Left cardiac atrium (tissue), 4 donors: ENCODE measurements at regions not wholly inside any gene's neighbourhood (a gene's known extent, or its start where the extent isn't known, plus 50 kb on each side); places are given as distances from the start of the nearest gene placed in this dataset.
"Not testable (repeated sequence)": the region's sequence is repeated elsewhere in the genome, so short reads cannot be mapped to it uniquely, and the experiment has no call there.

Experiments used
- ATAC-seq, 2 donors: fragments of 200-7000 bp; cut with Tn5 transposase; one replicate each; pipeline ENCODE4 v1.9.1; 2020; ENCODE audit warnings: mild to moderate bottlenecking in 2 of 2, moderate library complexity in 2 of 2
- DNase-seq: peaks from one replicate; pipeline ENCODE4 v3.0.0-alpha.2; 2020
- intact Hi-C, 2 donors: fragments of 100-400 bp; cut with DNase I; formaldehyde crosslinking; loops; one replicate each; pipeline versions ENCODE4 v1.14.1 to v1.15.1; 2022 to 2023
- donor health status: DM: no; HTN: yes; CAD: no.
- donor health status: DM: no; HTN: yes; CAD: no; lungs with severe emphysema.
- donor health status: DM: yes; HTN: yes; CAD: no.
- donor health status: Dilated cardiomyopathy.

DNA sequence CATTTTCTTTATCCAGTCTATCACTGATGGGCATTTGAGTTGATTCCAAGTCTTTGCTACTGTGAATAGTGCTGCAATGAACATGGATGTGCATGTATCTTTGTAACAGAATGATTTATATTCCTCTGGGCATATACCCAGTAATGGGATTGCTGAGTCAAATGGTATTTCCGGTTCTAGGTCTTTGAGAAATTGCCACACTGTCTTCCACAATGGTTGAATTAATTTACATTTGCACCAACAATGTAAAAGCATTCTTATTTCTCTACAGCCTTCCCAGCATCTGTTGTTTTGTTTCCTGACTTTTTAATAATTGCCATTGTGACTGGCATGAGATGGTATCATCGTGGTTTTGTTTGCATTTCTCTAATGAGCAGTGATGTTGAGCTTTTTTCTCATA is 330.3 kb upstream of the TARS1 start:
- DNase-seq, ATAC-seq, intact Hi-C loops: not testable (repeated sequence)

DNA sequence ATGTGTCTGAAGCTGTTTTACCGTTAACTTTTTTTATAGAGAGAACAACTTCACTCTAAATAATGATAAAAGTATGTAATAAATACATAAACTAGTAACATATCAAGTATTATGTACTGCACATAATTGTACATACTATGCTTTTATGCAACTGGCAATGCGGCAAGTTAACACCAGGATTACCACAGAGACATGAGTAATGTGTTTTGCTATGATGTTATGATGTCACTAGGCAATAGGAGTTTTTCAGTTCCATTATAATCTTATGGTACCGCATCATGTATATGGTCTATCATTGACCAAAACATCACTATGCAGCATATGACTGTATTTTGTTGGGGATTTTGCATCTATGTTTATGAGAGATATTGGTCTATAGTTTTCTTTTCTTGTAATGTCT is 326.4 kb upstream of the TARS1 start:
- intact Hi-C loops = no loop called here
- ATAC-seq (no peak), DNase-seq (no peak)

DNA sequence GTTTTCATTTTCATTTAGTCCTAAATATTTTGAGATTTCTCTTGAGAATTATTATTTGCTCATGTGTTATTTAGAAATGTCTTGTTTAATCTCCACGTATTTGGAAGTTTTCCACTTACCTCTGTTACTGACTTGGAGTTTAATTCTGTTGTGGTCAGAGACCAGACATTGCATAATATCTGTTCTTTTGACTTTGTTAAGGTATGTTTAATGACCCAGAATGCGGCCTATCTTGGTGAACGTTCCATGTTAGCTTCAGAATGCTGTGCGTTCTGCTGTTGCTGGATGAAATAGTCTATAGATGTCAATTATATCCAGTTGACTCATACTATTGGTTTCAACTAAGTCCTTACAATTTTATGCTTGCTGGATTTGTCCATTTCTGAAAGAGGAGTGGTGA is 325.3 kb upstream of the TARS1 start:
- no peak for DNase-seq
- intact Hi-C loops = no loop called here
- ATAC-seq = no peak

DNA sequence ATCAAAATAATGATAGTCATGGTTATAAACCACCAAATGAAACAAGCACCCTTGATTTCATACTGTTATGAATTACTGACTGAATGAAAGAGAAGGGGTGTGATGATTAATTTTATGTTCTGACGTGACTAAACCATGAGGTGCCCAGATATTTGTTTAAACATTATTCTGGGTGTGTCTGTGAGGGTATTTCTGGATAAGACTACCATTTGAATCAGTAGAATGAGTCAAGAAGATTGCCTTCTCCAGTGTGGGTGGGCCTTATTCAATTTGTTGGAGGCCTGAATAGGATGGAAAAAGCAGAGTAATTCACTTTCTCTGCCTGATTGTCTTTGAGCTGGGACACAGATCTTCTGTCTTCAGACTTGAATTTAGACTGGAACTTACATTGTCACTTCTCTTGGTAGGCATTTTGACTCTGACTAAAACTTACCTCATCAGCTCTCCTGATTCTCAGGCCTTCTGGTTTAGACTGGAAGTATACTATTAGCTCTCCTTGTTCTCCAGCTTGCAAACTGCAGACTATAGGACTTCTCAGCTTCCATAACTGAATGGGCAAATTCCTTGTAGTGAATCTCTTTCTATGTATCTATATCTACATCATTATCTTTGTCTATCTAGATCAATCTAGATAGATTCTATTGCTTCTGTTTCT is 321.9 kb upstream of the TARS1 start:
- intact Hi-C loops = no loop called here
- ATAC-seq (no peak), DNase-seq (no peak)

DNA sequence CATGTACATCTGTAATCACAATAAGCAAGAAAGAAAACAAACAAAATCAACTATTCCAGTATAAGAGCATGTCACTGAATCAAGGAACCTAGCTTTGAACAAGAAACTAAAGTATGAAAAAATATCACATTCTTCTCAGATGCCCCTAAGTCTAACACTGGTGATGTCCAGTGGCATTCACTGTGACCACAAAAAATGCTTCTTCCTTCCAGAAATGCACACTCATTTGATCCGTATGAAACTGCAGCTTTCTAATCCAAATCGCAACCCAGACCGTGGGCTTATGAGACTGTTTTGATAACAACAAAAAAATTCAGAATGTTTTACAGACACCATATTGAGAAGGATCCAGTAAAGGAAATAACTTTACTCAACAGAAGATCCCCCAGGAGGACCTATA is 320.1 kb upstream of the TARS1 start:
- ATAC-seq = no peak
- intact Hi-C loops = no loop called here
- DNase-seq = no peak

DNA sequence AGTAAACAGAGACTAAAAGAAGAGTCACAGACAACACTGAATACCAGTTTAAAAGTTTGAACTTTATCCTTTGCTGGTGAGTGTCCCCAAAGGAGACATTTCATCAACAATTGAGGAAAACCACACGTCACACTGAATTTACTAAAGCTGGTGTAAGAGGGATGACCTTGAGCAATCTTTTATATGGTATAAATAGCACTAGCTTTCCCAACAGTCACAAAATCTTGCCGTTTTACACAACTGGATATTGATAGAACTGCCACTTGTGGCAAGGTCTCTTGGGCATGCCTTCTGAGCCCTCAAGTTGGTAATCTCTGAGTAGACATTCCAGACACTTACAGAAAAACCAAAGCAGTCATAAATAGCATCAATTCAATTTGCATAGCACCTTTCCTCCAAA is 311.5 kb upstream of the TARS1 start:
- ATAC-seq = peak in 1 of 2 donors; percentile 81
- no peak for DNase-seq

DNA sequence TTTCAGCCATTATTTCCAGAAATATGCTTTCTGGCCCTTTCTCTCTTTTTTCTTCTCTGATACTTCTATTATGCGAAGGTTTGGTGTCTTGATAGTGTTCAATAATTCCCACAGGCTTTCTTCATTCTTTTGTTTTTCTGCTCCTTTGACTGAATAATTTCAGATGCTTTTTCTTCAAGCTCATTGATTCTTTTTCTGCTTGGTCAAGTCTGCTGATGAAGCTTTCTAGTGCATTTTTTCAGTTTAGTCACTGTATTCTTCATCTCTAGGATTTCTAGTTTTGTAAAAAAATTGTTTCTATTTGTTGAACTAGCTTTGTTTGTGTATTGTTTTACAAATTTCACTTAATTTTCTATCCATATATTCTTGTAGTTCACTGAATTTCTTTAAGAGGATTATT is 304.0 kb upstream of the TARS1 start:
- no peak for DNase-seq
- no peak for ATAC-seq
- intact Hi-C loops = no loop called here

More for the DNA sequence above, 311.5 kb upstream of the TARS1 start:
- intact Hi-C loops = no loop called here

DNA sequence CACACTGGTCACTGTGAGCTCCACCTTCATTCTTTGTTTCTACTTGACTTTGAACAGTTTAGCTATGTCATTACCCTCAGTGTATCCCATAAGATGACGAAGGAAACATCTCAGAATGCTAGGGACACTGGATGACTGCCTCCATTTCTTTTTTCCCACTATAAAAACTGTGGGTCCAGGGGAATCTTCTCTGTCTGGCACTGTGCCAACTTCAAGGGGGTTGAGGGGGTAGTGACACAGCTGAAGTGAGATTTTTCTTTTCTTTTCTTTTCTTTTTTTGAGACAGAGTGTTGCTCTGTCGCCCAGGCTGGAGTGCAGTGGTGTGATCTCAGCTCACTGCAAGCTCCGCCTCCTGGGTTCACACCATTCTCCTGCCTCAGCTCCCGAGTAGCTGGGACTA is 302.6 kb upstream of the TARS1 start:
- intact Hi-C loops, DNase-seq, ATAC-seq: not testable (repeated sequence)

DNA sequence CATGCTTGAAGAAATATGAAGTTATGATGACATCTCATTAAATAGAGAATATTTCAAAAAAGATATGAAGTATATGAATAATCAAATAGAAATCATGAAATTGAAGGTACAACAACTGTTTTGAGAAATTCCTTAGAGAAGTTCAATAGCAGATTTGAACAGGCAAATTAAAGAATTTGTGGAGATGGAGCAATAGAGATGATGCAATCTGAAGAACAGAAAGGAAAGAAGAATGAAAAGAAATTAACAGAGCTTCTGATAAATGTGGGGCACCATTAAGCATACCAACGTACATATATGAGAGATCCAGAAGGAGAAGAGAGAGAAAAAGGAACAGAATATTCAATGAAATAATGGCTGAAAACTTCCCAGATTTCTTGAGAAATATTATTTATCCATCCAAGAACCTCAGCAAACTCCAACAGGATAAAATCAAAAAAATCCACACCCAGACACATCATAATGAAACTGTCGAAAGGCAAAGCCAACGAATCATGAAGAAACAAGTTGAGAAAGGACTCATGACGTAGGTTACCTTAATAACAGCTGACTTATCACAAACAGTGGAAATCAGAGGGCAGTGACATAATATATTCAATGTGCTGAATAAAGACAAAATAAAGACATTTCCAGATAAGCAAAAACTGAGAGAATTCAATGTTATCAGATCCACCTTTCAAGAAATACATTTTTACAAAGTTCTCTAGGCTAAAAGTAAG is 297.2 kb upstream of the TARS1 start:
- DNase-seq (no peak), ATAC-seq (no peak)
- intact Hi-C loops = no loop called here

DNA sequence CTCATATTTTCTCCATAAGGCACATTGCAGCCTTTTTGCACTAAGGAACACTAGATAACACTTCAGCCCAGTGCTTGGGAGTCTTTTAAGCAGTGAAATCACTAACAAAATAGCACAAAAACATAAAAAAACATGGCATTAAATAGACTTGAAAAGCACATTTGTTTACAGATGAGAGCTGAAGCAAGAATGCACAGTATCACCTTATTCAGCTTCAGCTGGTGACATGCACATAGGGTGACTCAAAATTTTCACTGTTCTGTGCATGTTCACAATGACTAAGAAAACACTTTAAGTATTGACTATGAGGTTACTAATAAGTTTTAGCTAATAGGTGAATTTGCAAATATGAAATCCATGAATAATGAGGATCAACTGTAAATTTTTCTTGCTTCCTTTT is 293.9 kb upstream of the TARS1 start:
- no peak for DNase-seq
- no peak for ATAC-seq
- intact Hi-C loops = no loop called here

DNA sequence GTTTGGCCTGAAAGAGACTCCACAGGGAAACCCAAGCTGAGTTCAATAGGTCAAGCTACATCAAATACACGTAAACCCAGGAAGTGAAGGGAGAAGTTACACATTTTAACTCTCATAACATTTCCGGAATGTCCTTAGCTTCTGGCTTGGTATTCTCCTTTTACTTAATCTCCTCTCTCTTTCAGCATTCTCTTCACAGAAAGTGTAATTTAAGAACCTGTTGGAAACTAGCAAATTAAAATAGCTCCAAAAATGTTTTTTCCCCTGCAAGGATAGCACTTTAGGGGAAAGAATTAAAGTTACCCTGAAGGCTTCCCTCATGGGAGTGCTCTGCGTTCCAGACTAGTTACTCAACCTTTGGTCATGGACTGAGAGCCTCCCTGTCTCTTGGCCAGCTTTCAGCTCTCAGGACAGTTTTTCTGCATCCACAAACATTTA is 292.7 kb upstream of the TARS1 start:
- peak; percentile 53 for DNase-seq
- intact Hi-C loops = no loop called here

DNA sequence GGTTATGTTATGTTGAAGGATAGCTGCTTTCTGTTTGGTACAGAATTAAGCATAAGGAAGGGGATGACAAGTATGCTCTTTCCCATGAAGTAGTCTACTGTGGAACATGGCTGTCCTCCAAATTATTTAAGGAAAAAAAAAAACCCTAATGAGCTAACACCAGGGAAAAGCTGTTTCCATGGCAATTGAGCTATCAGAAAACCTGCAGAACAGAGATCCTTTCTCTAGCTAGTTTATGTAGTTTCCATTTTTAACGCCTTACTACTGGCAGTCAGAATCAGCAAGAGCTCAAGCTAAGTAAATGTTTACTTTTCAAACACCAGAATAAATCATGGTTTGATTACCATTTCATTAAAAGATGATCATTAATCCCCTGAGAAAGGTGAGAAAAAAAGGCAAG is 287.4 kb upstream of the TARS1 start:
- intact Hi-C loops = no loop called here
- DNase-seq (no peak), ATAC-seq (no peak)

More for the DNA sequence above, 292.7 kb upstream of the TARS1 start:
- ATAC-seq = peak; percentile 87 to 97

DNA sequence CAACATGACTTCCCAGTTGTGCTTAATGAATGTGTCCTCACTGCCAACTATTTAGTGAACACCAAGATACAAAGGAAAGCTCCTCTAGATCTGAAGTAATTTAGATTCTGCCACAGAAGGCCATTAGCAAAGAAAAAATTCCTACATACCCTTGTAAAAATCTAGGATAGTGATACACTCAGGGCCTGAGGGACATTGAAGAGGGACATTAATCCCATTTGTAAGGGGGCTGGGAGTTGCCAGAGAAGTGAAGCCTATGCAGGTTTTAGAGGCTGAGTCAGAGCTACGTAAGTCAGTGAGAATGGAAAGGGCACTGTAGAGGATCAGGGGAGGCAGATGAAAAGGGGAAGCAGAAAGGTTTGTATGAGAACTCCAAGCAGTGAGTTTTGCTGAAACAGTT is 286.9 kb upstream of the TARS1 start:
- ATAC-seq = no peak
- no peak for DNase-seq
- intact Hi-C loops = no loop called here

DNA sequence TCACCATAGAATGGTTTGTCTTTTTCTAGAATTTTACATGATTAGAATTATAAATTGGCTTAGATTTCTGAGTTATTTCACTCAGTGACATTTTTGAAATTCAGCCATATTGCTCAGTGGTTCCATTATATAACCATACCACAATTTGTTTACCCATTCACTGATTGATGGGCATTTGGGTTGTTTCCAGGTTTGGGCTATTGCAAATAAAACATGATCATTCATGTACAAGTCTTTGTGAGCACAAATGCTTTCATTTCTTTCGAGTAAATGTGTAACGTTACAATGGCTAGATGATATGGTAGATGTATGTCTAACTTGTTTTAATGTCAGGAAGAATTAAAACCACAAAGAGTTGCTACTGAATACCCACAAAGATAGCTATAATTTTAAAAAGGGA is 279.9 kb upstream of the TARS1 start:
- intact Hi-C loops = no loop called here
- ATAC-seq = no peak
- DNase-seq = no peak

DNA sequence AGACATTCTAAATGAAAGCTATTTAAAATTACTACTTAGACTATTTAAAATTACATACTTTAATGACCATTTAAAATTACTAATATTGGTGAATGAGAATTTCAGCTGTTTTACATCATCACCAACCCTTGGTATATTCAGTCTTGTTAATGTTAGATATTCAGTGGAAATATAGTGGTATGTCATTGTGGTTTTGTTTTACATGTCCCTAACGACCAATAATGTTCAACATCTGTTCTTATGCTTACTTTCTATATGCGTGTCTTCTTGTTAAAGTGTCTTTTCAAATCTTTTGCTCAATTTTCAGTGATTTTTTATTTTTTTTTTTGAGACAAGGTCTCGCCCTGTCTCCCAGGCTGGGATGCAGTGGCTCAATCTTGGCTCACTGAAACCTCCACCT is 279.3 kb upstream of the TARS1 start:
- intact Hi-C loops = no loop called here
- ATAC-seq (no peak), DNase-seq (no peak)

DNA sequence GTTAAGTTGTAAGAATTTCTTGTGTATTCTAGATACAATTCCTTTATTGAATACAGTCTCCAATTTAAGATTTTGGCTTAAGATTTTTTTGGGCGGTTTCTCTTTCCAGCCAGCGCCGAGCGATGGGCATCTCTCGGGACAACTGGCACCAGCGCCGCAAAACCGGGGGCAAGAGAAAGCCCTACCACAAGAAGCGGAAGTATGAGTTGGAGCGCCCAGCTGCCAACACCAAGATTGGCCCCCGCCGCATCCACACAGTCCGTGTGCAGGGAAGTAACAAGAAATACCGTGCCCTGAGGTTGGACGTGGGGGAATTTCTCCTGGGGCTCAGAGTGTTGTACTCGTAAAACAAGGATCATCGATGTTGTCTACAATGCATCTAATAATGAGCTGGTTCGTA is 278.7 kb upstream of the TARS1 start:
- ATAC-seq (no peak), DNase-seq (no peak)
- intact Hi-C loops = no loop called here

DNA sequence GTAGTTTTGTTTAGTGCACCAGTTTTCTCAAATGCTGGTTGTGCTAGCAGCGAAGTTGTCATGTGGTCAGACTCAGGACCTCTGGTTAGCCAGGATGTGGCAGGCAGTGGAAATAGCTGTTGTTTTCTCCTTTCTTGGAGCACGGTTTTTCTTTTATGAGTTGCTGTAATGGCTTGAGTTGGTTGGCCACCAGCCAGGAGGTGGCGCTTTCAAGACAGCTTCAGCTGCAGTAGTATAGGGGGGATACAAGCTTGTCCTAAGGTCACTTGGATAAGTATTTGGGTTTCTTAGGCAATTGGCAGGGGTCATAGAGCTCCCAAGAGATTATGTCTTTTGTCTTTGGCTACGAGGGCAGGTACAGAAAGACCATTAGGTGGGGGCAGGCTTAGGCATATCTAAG is 274.2 kb upstream of the TARS1 start:
- ATAC-seq (no peak), DNase-seq (no peak)
- intact Hi-C loops = no loop called here

DNA sequence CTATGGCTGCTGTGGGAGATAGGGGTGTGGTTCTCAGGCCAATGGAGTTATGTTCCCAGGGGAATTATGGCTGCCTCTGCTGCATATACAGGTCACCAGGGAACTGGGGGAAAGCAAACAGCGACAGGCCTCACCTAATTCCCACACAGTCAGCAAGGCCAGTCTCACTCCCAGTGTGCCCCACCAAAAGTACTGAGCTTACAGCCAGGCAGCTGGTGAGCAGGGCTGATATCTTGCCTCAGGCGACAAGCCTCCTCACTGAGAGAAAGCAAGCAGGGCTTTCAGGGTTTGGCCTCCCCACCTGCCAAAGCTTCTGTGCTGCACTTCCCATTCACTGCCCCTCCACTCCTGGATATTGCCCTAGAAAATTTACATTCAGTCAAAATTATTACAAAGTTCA is 273.8 kb upstream of the TARS1 start:
- no peak for ATAC-seq
- intact Hi-C loops = no loop called here
- no peak for DNase-seq

DNA sequence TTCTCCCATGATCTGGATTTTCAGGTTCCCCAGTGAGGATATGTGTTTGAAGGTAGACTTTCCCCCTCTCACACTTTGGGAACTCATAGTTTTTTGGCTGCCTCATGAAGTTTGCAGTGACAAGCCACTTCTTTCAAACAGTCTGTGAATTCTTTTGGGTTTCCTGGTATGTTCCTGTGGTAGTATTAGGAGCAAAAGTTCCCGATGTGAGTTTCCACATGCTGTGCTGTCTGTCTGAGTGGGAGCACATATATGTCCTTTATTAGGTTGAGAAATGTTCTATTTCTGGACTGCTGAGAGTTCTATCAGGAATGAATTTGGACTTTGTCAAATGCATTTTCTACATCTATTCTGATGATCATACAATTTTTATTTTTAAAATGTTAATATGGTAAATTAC is 273.2 kb upstream of the TARS1 start:
- DNase-seq (no peak), ATAC-seq (no peak)
- intact Hi-C loops = no loop called here

DNA sequence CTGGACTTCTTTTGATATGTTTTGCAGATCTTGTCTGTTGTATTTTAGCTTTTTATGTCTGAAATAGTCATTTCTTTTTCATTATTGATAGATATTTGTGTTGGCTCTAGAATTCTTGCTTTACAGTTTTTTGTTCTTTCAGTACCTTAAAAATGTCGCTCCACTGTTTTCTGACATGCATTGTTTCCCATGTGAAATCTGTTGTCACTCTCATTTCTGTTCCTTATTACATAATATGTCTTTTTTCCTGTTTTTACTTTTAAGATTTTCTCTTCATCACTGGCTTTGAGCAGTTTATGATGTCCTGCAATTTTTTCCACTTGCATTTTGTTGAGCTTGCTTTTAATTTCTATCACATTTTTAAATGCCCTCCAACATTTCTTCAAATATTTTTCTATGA is 270.4 kb upstream of the TARS1 start:
- intact Hi-C loops = no loop called here
- no peak for DNase-seq

DNA sequence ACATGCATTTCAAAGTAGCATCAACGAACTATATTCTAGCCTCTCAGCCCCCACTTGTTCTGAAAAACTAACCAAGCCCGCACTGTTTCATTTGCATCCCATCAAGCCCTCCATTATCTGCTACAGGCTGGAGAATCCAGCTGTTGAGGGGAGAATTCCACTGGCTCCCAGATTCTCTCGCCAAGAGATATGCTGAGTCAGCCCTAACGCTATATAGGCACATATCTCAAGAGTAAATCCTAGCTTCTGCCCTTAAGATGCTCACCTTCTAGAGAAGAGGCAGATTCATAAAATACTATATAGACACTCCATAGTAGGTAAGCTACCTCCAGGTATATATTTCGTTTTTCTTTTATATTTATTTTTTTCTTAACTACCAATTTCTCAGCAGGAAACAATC is 266.4 kb upstream of the TARS1 start:
- no peak for ATAC-seq
- intact Hi-C loops = no loop called here
- DNase-seq = no peak

More for the DNA sequence above, 270.4 kb upstream of the TARS1 start:
- no peak for ATAC-seq
